Neuronal stem cell (in vitro differentiated cells): ENCODE measurements at regions not wholly inside any gene's neighbourhood (a gene's known extent, or its start where the extent isn't known, plus 50 kb on each side); places are given as distances from the start of the nearest gene placed in this dataset.

Experiments used
- DNase-seq: peaks from one replicate; pipeline ENCODE4 v3.0.0-alpha.2; 2013; ENCODE audit warnings: low spot score
- H2AFZ ChIP-seq: one replicate; pipeline ENCODE4 v1.6.1; 2013; ENCODE audit warnings: mild to moderate bottlenecking, low read length, inconsistent platforms
- H2AK5ac ChIP-seq: 2 replicates; pipeline ENCODE4 v1.6.1; 2013; ENCODE audit warnings: low read depth, mild to moderate bottlenecking, inconsistent platforms, low read length, moderate library complexity, mixed read lengths
- H2BK120ac ChIP-seq: 2 replicates; pipeline ENCODE4 v1.6.1; 2013; ENCODE audit warnings: low read depth, mild to moderate bottlenecking, inconsistent platforms, low read length, moderate library complexity, mixed read lengths
- H2BK12ac ChIP-seq: one replicate; pipeline ENCODE4 v1.6.1; 2013; ENCODE audit warnings: low read length, inconsistent platforms
- H2BK15ac ChIP-seq: 2 replicates; pipeline ENCODE4 v1.6.1; 2013; ENCODE audit warnings: mild to moderate bottlenecking, low read length, inconsistent platforms, mixed read lengths
- H2BK5ac ChIP-seq: one replicate; pipeline ENCODE4 v1.6.1; 2013; ENCODE audit warnings: inconsistent platforms, mild to moderate bottlenecking, low read length, moderate library complexity
- H3K14ac ChIP-seq: one replicate; pipeline ENCODE4 v1.6.1; 2013; ENCODE audit warnings: low read length, inconsistent platforms
- H3K18ac ChIP-seq: 2 replicates; pipeline ENCODE4 v1.6.1; 2013; ENCODE audit warnings: low read length, inconsistent platforms
- H3K23ac ChIP-seq: 2 replicates; pipeline ENCODE4 v1.6.1; 2013; ENCODE audit warnings: low read depth, mild to moderate bottlenecking, mixed read lengths, low read length, inconsistent platforms; ENCODE audit not compliant: poor library complexity
- H3K27ac ChIP-seq: replicated peaks from 3 replicates; pipeline ENCODE4 v1.5.1; 2013; ENCODE audit warnings: low read length, inconsistent platforms
- H3K27me3 ChIP-seq, 3 experiments: 2 replicates each; pipeline ENCODE4 v1.6.1; 2013; ENCODE audit warnings: low read length in 3 of 3, mild to moderate bottlenecking in 2 of 3, inconsistent platforms in 1 of 3, low read depth in 1 of 3, mixed read lengths in 1 of 3, moderate library complexity in 1 of 3; ENCODE audit not compliant: control insufficient read depth in 3 of 3, insufficient read depth in 3 of 3
- H3K36me3 ChIP-seq, 2 donors: replicated peaks in 1 of 2; 2 replicates each; pipeline ENCODE4 v1.6.1; 2013; ENCODE audit warnings: low read length in 2 of 2; ENCODE audit not compliant: control insufficient read depth in 2 of 2, insufficient read depth in 2 of 2
- H3K4ac ChIP-seq: 2 replicates; pipeline ENCODE4 v1.6.1; 2013; ENCODE audit warnings: inconsistent platforms, mild to moderate bottlenecking, low read length, moderate library complexity
- H3K4me1 ChIP-seq, 2 donors: 1 replicate in 1 of 2; 2 replicates in 1 of 2; pipeline ENCODE4 v1.6.1; 2013; ENCODE audit warnings: low read length in 2 of 2, low read depth in 1 of 2; ENCODE audit not compliant: control insufficient read depth in 2 of 2, insufficient read depth in 1 of 2
- H3K4me2 ChIP-seq: one replicate; pipeline ENCODE4 v1.6.1; 2013; ENCODE audit warnings: mild to moderate bottlenecking, low read length, inconsistent platforms; ENCODE audit not compliant: insufficient read depth, poor library complexity, severe bottlenecking
- H3K4me3 ChIP-seq, 2 donors: 2 replicates each; pipeline ENCODE4 v1.5.1; 2013; ENCODE audit warnings: low read length in 2 of 2, mild to moderate bottlenecking in 2 of 2, inconsistent platforms in 1 of 2, moderate library complexity in 1 of 2
- H3K79me1 ChIP-seq: one replicate; pipeline ENCODE4 v1.6.1; 2013; ENCODE audit warnings: low read depth, mild to moderate bottlenecking, inconsistent platforms, low read length, moderate library complexity
- H3K9ac ChIP-seq: one replicate; pipeline ENCODE4 v1.6.1; 2013; ENCODE audit warnings: mild to moderate bottlenecking, low read depth, low read length, inconsistent platforms; ENCODE audit not compliant: poor library complexity
- H3K9me3 ChIP-seq, 2 donors: replicated peaks in 1 of 2; 2 replicates each; pipeline versions ENCODE3 to v1.6.1; 2013; ENCODE audit warnings: low read length in 2 of 2, mild to moderate bottlenecking in 2 of 2, inconsistent platforms in 1 of 2, low read depth in 1 of 2, mixed read lengths in 1 of 2, moderate library complexity in 1 of 2; ENCODE audit not compliant: control insufficient read depth in 2 of 2, insufficient read depth in 1 of 2
- H4K8ac ChIP-seq: one replicate; pipeline ENCODE4 v1.6.1; 2013; ENCODE audit warnings: low read depth, mild to moderate bottlenecking, inconsistent platforms, low read length, moderate library complexity
- H4K91ac ChIP-seq: one replicate; pipeline ENCODE4 v1.6.1; 2013; ENCODE audit warnings: low read length, low read depth, mild to moderate bottlenecking, inconsistent platforms; ENCODE audit not compliant: poor library complexity
- WGBS, 2 donors: extraction: QIAGEN DNeasy Blood & Tissue Kit; methylation state at CpG; one replicate each; pipeline ENCODE4 v1.1.7; 2013; ENCODE audit warnings: missing lambda C conversion rate in 2 of 2, mixed read lengths in 1 of 2; ENCODE audit not compliant: insufficient read length in 2 of 2, insufficient replicate concordance in 1 of 2; ENCODE audit errors: extremely low coverage in 2 of 2; 5-methylcytosine and 5-hydroxymethylcytosine counted together

GRCh38 chr5:68983959-68984358 lies 109.9 kb upstream of the SLC30A5 start:
- H3K14ac ChIP-seq: no peak overlapping the region

GRCh38 chr5:68991279-68992084 lies 102.3 kb upstream of the SLC30A5 start:
- Histone ChIP-seq H3K79me1 (no peaks in the 10 kb centered on the region), H3K9ac (no peak overlapping the region), H4K91ac (no peak overlapping the region), H3K4me2 (no peak overlapping the region), H2BK5ac (no peak overlapping the region), H3K23ac (no peak overlapping the region), H2BK120ac (no peak overlapping the region), H3K4me3 (no peak overlapping the region), H2AFZ (no peak overlapping the region), H4K8ac (no peak overlapping the region), H3K27ac (no peak overlapping the region), H3K4me1 (peaks cover 0 to 4% of the 10 kb centered on the region in 2 donors), H2AK5ac (no peak overlapping the region), H2BK15ac (no peak overlapping the region), H3K9me3 (peaks cover 0 to 2% of the 10 kb centered on the region in 2 donors), H3K36me3 (no peaks in the 10 kb centered on the region), H3K18ac (no peak overlapping the region), H3K14ac (no peak overlapping the region), H3K4ac (no peak overlapping the region), H2BK12ac (no peak overlapping the region), H3K27me3 (peaks cover 0 to 3% (median 2%) of the 10 kb centered on the region in 3 experiments)
- DNase-seq: no peak
- no CpG with 5 or more reads among the region's 1 CpG for WGBS, 2 donors

More at GRCh38 chr5:68983959-68984358, 109.9 kb upstream of the SLC30A5 start:
- no peaks in the 10 kb centered on the region for H3K9me3 ChIP-seq
- no peak overlapping the region for H3K18ac ChIP-seq
- no peak overlapping the region for H3K4me3 ChIP-seq
- no peak overlapping the region for H2BK12ac ChIP-seq
- no peaks in the 10 kb centered on the region for H3K27me3 ChIP-seq
- no peak overlapping the region for H3K23ac ChIP-seq
- no peak overlapping the region for H3K9ac ChIP-seq
- no peak overlapping the region for H4K91ac ChIP-seq
- WGBS, 2 donors: no CpG with 5 or more reads among the region's 3 CpGs
- H3K4ac ChIP-seq: no peak overlapping the region
- no peak overlapping the region for H2BK5ac ChIP-seq
- no peaks in the 10 kb centered on the region for H3K79me1 ChIP-seq
- H3K4me1 ChIP-seq: no peaks in the 10 kb centered on the region
- no peak for DNase-seq
- H3K27ac ChIP-seq: no peak overlapping the region
- no peak overlapping the region for H2BK15ac ChIP-seq
- H2BK120ac ChIP-seq: no peak overlapping the region
- H3K4me2 ChIP-seq: no peak overlapping the region
- no peak overlapping the region for H4K8ac ChIP-seq
- H2AK5ac ChIP-seq: no peak overlapping the region
- H3K36me3 ChIP-seq: no peaks in the 10 kb centered on the region
- H2AFZ ChIP-seq: no peak overlapping the region

DNA sequence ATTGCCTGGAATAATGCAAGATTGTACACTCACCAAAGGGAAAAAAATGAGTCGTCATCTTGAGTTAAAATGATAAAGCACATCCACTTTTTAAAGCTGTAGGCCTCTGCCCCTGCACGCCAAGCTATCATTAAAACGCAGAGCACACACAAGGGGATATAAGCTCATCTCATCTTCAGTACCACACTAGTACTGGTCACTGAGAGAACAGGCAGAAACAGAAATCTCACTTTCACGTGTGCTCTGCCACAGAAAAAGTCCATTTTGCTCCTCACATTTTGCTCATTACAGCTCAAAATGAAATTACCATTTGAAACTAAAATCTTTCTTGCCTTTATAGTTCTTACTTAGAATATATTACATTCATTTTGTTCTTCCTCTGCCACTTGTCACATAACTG lies 99.2 kb upstream of the SLC30A5 start:
- no peak overlapping the region for H3K14ac ChIP-seq
- no peak overlapping the region for H3K4me3 ChIP-seq
- H3K9me3 ChIP-seq: peaks cover 0 to 2% of the 10 kb centered on the region in 2 donors
- peaks cover 0 to 3% (median 2%) of the 10 kb centered on the region in 3 experiments for H3K27me3 ChIP-seq
- H3K23ac ChIP-seq: no peak overlapping the region
- H2BK12ac ChIP-seq: no peak overlapping the region
- H3K18ac ChIP-seq: no peak overlapping the region
- H2BK15ac ChIP-seq: no peak overlapping the region
- no peak overlapping the region for H3K4ac ChIP-seq
- WGBS, 2 donors: no CpG with 5 or more reads among the region's 4 CpGs
- H3K4me1 ChIP-seq: peaks cover 0 to 4% of the 10 kb centered on the region in 2 donors
- no peaks in the 10 kb centered on the region for H3K79me1 ChIP-seq
- H3K27ac ChIP-seq: no peak overlapping the region
- no peak overlapping the region for H3K9ac ChIP-seq
- H4K91ac ChIP-seq: no peak overlapping the region
- no peak overlapping the region for H3K4me2 ChIP-seq
- no peak overlapping the region for H2AK5ac ChIP-seq
- no peak overlapping the region for H4K8ac ChIP-seq
- DNase-seq: no peak
- no peak overlapping the region for H2BK5ac ChIP-seq
- H2AFZ ChIP-seq: no peak overlapping the region
- H3K36me3 ChIP-seq: no peaks in the 10 kb centered on the region
- no peak overlapping the region for H2BK120ac ChIP-seq

DNA sequence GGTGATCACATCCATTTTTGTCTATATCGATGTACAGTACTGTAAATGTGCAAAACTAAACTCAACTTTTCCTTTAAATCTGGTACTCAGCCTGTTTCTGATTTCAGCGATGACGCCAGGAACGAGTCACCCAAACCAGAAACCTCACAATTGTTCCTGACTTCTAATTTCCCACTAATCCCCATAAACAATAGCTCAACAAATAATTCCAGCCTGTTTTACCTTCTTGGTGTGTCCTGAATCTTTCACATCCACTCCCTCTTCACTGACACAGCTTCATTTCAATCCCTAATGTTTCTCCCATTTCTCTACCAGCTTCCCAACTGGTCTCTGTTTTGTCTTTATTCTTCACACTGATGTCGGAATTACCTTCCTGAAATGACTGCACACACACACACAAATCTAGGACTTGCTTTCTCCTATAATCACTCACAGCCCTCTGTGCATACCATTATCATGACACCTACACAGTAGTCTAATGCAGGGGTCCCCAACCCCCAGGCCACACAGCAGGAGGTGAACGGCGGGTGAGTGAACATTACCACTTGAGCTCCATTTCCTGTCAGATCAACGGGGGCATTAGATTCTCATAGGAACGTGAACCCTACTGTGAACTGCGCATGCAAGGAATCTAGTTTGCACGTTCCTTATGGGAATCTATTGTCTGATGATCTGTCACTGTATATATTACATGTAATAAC lies 97.8 kb upstream of the SLC30A5 start:
- Histone ChIP-seq H2BK5ac (no peak overlapping the region), H3K27me3 (peaks cover 0 to 3% (median 2%) of the 10 kb centered on the region in 3 experiments), H2AK5ac (no peak overlapping the region), H3K18ac (no peak overlapping the region), H2AFZ (no peak overlapping the region), H4K8ac (no peak overlapping the region), H3K27ac (no peak overlapping the region), H3K23ac (no peak overlapping the region), H4K91ac (no peak overlapping the region), H3K4me2 (no peak overlapping the region), H3K79me1 (no peaks in the 10 kb centered on the region), H3K4ac (no peak overlapping the region), H3K4me1 (peaks cover 0 to 4% of the 10 kb centered on the region in 2 donors), H3K36me3 (no peaks in the 10 kb centered on the region), H2BK120ac (no peak overlapping the region), H3K9ac (no peak overlapping the region), H3K14ac (no peak overlapping the region), H2BK15ac (no peak overlapping the region), H3K9me3 (peaks cover 0 to 2% of the 10 kb centered on the region in 2 donors), H2BK12ac (no peak overlapping the region), H3K4me3 (no peak overlapping the region)
- DNase-seq: no peak
- WGBS, 2 donors: no CpG with 5 or more reads among the region's 11 CpGs
